HCT116 (cell line): ENCODE measurements at regions not wholly inside any gene's neighbourhood (a gene's known extent, or its start where the extent isn't known, plus 50 kb on each side); places are given as distances from the start of the nearest gene placed in this dataset.

Experiments used
- ATF3 ChIP-seq: IDR thresholded peaks from 2 replicates; pipeline ENCODE4 v1.6.1; 2012
- CTCF ChIP-seq, 3 experiments: fragments of 200-600 bp in 1 of 3; sonication (generic) in 1 of 3; IDR thresholded peaks in 2 of 3; conservative IDR thresholded peaks in 1 of 3; 2 replicates each; pipeline ENCODE4 v1.5.1; 2012 to 2017; ENCODE audit warnings: low read depth in 2 of 3, low read length in 2 of 3, antibody characterized with exemption in 1 of 3, borderline replicate concordance in 1 of 3, control low read depth in 1 of 3, mild to moderate bottlenecking in 1 of 3, mixed read lengths in 1 of 3, mixed run types in 1 of 3, moderate library complexity in 1 of 3; ENCODE audit not compliant: insufficient read depth in 1 of 3
- EGR1 ChIP-seq: IDR thresholded peaks from 2 replicates; pipeline ENCODE4 v1.6.1; 2012; ENCODE audit warnings: low read depth
- EZH2 ChIP-seq: fragments of 200-600 bp; sonication (generic); IDR thresholded peaks from 2 replicates; pipeline ENCODE4 v1.6.1; 2017; ENCODE audit warnings: antibody characterized with exemption, mixed run types

GRCh38 chr16:58904291-58904690 lies 170.2 kb upstream of the GOT2 start:
- TF ChIP-seq EZH2 (no peak), ATF3 (no peak), EGR1 (no peak), CTCF (IDR thresholded peaks at IDR 0.05 in 2 of 3, conservative IDR thresholded peaks at IDR 0.05 in 1 of 3; ENCODE audit: borderline replicate concordance in 1 of 3, insufficient read depth in 1 of 3, low read depth in 2 of 3, low read length in 2 of 3) (no peak)
